ENCODE measurements at regions not wholly inside any gene's neighbourhood (a gene's known extent, or its start where the extent isn't known, plus 50 kb on each side); places are given as distances from the start of the nearest gene placed in this dataset.

- BruUV-seq (replicated peaks), result no TSS peak
- H3K27me3 ChIP-seq (ENCODE audit: control insufficient read depth, insufficient read depth, low read length), result peaks cover 2% of the 10 kb centered on the region; the same call in 1 of the 2 replicates
- H3K4me3 ChIP-seq (ENCODE audit: low read depth in 2 of 2, low read length in 2 of 2), result no peak overlapping the region
- in situ Hi-C loops (cut with HindIII; ENCODE audit: low pct_unique_long_range_greater_than_20kb, low sequenced_read_pairs), result no loop called here
- no peaks in the 10 kb centered on the region for H3K4me1 ChIP-seq (ENCODE audit: control insufficient read depth, insufficient read depth, low read length)
- TF ChIP-seq REST (IDR thresholded peaks at IDR 0.05; ENCODE audit: insufficient read depth in 1 of 2, low read depth in 2 of 2, low read length in 1 of 2) (no peak), POLR2AphosphoS5 (IDR thresholded peaks at IDR 0.05; ENCODE audit: low read depth, low read length) (no peak), TCF7L2 (IDR thresholded peaks at IDR 0.05; ENCODE audit: low read depth, low read length) (no peak), CTCF (IDR thresholded peaks at IDR 0.05) (no peak), SIN3A (IDR thresholded peaks at IDR 0.05; ENCODE audit: borderline replicate concordance, insufficient read depth, low read depth, low read length) (no peak)
- H3K36me3 ChIP-seq (ENCODE audit: control insufficient read depth, insufficient read depth, low read length), result no peaks in the 10 kb centered on the region
- H3K9me3 ChIP-seq (ENCODE audit: control insufficient read depth, insufficient read depth, low read depth, low read length), result no peaks in the 10 kb centered on the region
- CTCF ChIA-PET, result no interaction called here
- DNase-seq (ENCODE audit: low read depth, low spot score) (no peak), ATAC-seq (no peak)
- POLR2A ChIA-PET, result no interaction called here
- no peak overlapping the region for H3K27ac ChIP-seq (ENCODE audit: low read length)
- intact Hi-C loops (cut with micrococcal nuclease; ENCODE audit: unreplicated experiment), result no loop called here
These were observed 625.5 kb downstream of the CDH26 start for GRCh38 chr20:60583741-60584140.

GRCh38 chr20:60584221-60584620, 626.0 kb downstream of the CDH26 start:
- Histone ChIP-seq H3K4me3 (ENCODE audit: low read depth in 2 of 2, low read length in 2 of 2) (no peak overlapping the region), H3K36me3 (ENCODE audit: control insufficient read depth, insufficient read depth, low read length) (no peaks in the 10 kb centered on the region), H3K4me1 (ENCODE audit: control insufficient read depth, insufficient read depth, low read length) (no peaks in the 10 kb centered on the region), H3K27ac (ENCODE audit: low read length) (no peak overlapping the region), H3K27me3 (ENCODE audit: control insufficient read depth, insufficient read depth, low read length) (peaks cover 2% of the 10 kb centered on the region; the same call in 1 of the 2 replicates), H3K9me3 (ENCODE audit: control insufficient read depth, insufficient read depth, low read depth, low read length) (no peaks in the 10 kb centered on the region)
- no TSS peak for BruUV-seq (replicated peaks)
- no peak for TF ChIP-seq CTCF (IDR thresholded peaks at IDR 0.05)
- no peak for TF ChIP-seq REST (IDR thresholded peaks at IDR 0.05; ENCODE audit: insufficient read depth in 1 of 2, low read depth in 2 of 2, low read length in 1 of 2)
- no peak for TF ChIP-seq SIN3A (IDR thresholded peaks at IDR 0.05; ENCODE audit: borderline replicate concordance, insufficient read depth, low read depth, low read length)
- no peak for TF ChIP-seq POLR2AphosphoS5 (IDR thresholded peaks at IDR 0.05; ENCODE audit: low read depth, low read length)
- no peak for TF ChIP-seq TCF7L2 (IDR thresholded peaks at IDR 0.05; ENCODE audit: low read depth, low read length)
- DNase-seq (ENCODE audit: low read depth, low spot score) (no peak), ATAC-seq (no peak)
- in situ Hi-C loops (cut with HindIII; ENCODE audit: low pct_unique_long_range_greater_than_20kb, low sequenced_read_pairs), result no loop called here
- intact Hi-C loops (cut with micrococcal nuclease; ENCODE audit: unreplicated experiment), result no loop called here
- ChIA-PET POLR2A (no interaction called here), CTCF (no interaction called here)

Data from Panc1 (cell line).